Endothelial cell of umbilical vein (primary cell): ENCODE measurements at regions not wholly inside any gene's neighbourhood (a gene's known extent, or its start where the extent isn't known, plus 50 kb on each side); places are given as distances from the start of the nearest gene placed in this dataset.

Source experiments
- BruUV-seq: library from RNA; stranded (reverse); fragments of 400-500 nt; replicated peaks from 2 replicates; lab custom pipeline; 2021; lab: Mats Ljungman, UMichigan
- CTCF ChIA-PET: fragments of 300-600, 350-600 bp; sonication (Branson Sonifier 250); formaldehyde crosslinking; loops from one replicate; lab custom pipeline; 2021; ENCODE audit warnings: antibody characterized with exemption, inconsistent platforms; lab: Charles Lee
- POLR2A ChIA-PET: fragments of 300-600, 350-600 bp; sonication (Branson Sonifier 250); formaldehyde crosslinking; loops from one replicate; lab custom pipeline; 2021; ENCODE audit warnings: antibody characterized with exemption, inconsistent platforms; lab: Charles Lee
- DNase-seq: peaks from one replicate; pipeline ENCODE4 v3.0.0-alpha.2; 2011; ENCODE audit warnings: low read depth, low spot score
- FAIRE-seq: peaks from 2 replicates; lab custom pipeline; 2011; peaks lifted over from hg19 to GRCh38; lab: Jason Lieb, UNC
- H2AFZ ChIP-seq: 2 replicates; pipeline ENCODE4 v1.6.0; 2012; ENCODE audit warnings: low read depth, low read length, control low read depth, inconsistent platforms
- H3K27ac ChIP-seq: 2 replicates; pipeline ENCODE4 v1.5.1; 2011; ENCODE audit warnings: low read depth, mild to moderate bottlenecking, control low read depth, low read length, moderate library complexity; ENCODE audit not compliant: insufficient read depth
- H3K27me3 ChIP-seq, 2 experiments: 2 replicates each; pipeline versions ENCODE4 v1.6.0 to v1.6.1; 2011; ENCODE audit warnings: low read length in 2 of 2, mixed read lengths in 1 of 2; ENCODE audit not compliant: control insufficient read depth in 2 of 2, insufficient read depth in 2 of 2
- H3K36me3 ChIP-seq, 2 experiments: 2 replicates in 1 of 2; 3 replicates in 1 of 2; pipeline ENCODE4 v1.5.1; 2011; ENCODE audit warnings: low read length in 2 of 2, mild to moderate bottlenecking in 1 of 2, moderate library complexity in 1 of 2; ENCODE audit not compliant: control insufficient read depth in 2 of 2, insufficient read depth in 2 of 2; ENCODE audit errors: extremely low read depth in 1 of 2
- H3K4me1 ChIP-seq: 3 replicates; pipeline ENCODE4 v1.5.1; 2011; ENCODE audit warnings: mild to moderate bottlenecking, low read length; ENCODE audit not compliant: control insufficient read depth, insufficient read depth; ENCODE audit errors: extremely low read depth
- H3K4me2 ChIP-seq: 2 replicates; pipeline ENCODE4 v1.6.1; 2011; ENCODE audit warnings: low read length, control low read depth, mixed read lengths; ENCODE audit not compliant: insufficient read depth
- H3K4me3 ChIP-seq, 3 experiments: fragments of 200-600 bp in 1 of 3; sonication (generic), shearing (Covaris generic) in 1 of 3; replicated peaks in 1 of 3; 2 replicates each; pipeline ENCODE4 v1.5.1; 2011 to 2016; ENCODE audit warnings: control low read depth in 3 of 3, low read length in 3 of 3, mild to moderate bottlenecking in 2 of 3, inconsistent platforms in 1 of 3, low read depth in 1 of 3, moderate library complexity in 1 of 3; ENCODE audit not compliant: insufficient read depth in 1 of 3
- H3K79me2 ChIP-seq: 2 replicates; pipeline ENCODE4 v1.6.0; 2012; ENCODE audit warnings: low read length, inconsistent platforms; ENCODE audit not compliant: control insufficient read depth, insufficient read depth
- H3K9ac ChIP-seq: replicated peaks from 2 replicates; pipeline ENCODE3; 2011; ENCODE audit warnings: low read length, control low read depth; ENCODE audit not compliant: insufficient read depth; ENCODE audit errors: extremely low read depth
- H3K9me1 ChIP-seq: replicated peaks from 3 replicates; pipeline ENCODE4 v1.6.0; 2011; ENCODE audit warnings: mild to moderate bottlenecking, low read length; ENCODE audit not compliant: control insufficient read depth, insufficient read depth; ENCODE audit errors: extremely low read depth
- H3K9me3 ChIP-seq: replicated peaks from 2 replicates; pipeline ENCODE4 v1.5.1; 2012; ENCODE audit warnings: low read length, inconsistent platforms; ENCODE audit not compliant: control insufficient read depth, insufficient read depth
- H4K20me1 ChIP-seq: replicated peaks from 2 replicates; pipeline ENCODE3; 2011; ENCODE audit warnings: mild to moderate bottlenecking, low read length; ENCODE audit not compliant: control insufficient read depth, insufficient read depth; ENCODE audit errors: extremely low read depth
- CTCF ChIP-seq, 2 donors: IDR thresholded peaks; 1 replicate in 1 of 2; 2 replicates in 1 of 2; pipeline ENCODE4 v1.5.1; 2011; ENCODE audit warnings: low read length in 2 of 2, mild to moderate bottlenecking in 2 of 2, moderate library complexity in 2 of 2, control low read depth in 1 of 2, inconsistent platforms in 1 of 2, low read depth in 1 of 2; ENCODE audit not compliant: insufficient read depth in 1 of 2; ENCODE audit errors: extremely low read depth in 1 of 2
- EZH2 ChIP-seq: IDR thresholded peaks from 2 replicates; pipeline ENCODE4 v1.6.1; 2012; ENCODE audit warnings: borderline replicate concordance, low read depth, mild to moderate bottlenecking, moderate library complexity, low read length, inconsistent platforms; ENCODE audit not compliant: severe bottlenecking
- FOS ChIP-seq: IDR thresholded peaks from 2 replicates; pipeline ENCODE4 v1.6.1; 2011; ENCODE audit warnings: mild to moderate bottlenecking, low read length, moderate library complexity, borderline replicate concordance; ENCODE audit not compliant: insufficient read depth
- GATA2 ChIP-seq: IDR thresholded peaks from 2 replicates; pipeline ENCODE4 v1.7.0; 2011; ENCODE audit warnings: low read depth, mild to moderate bottlenecking, moderate library complexity, mixed read lengths, low read length; ENCODE audit not compliant: insufficient read length, insufficient read depth
- JUN ChIP-seq: IDR thresholded peaks from 2 replicates; pipeline ENCODE4 v1.6.1; 2011; ENCODE audit warnings: borderline replicate concordance, low read depth; ENCODE audit not compliant: insufficient read length, insufficient read depth
- MAX ChIP-seq: IDR thresholded peaks from 2 replicates; pipeline ENCODE4 v1.6.1; 2011; ENCODE audit not compliant: insufficient read depth, insufficient read length
- MYC ChIP-seq: IDR thresholded peaks from one replicate; pipeline ENCODE4 v1.6.1; 2011; ENCODE audit warnings: mild to moderate bottlenecking, low read depth, low read length
- POLR2A ChIP-seq: IDR thresholded peaks from 2 replicates; pipeline ENCODE4 v1.6.1; 2012; ENCODE audit warnings: low read depth, mild to moderate bottlenecking, control low read depth, low read length
- POLR2AphosphoS5 ChIP-seq: IDR thresholded peaks from 2 replicates; pipeline ENCODE4 v1.6.1; 2012; ENCODE audit warnings: low read depth, mild to moderate bottlenecking, control low read depth, low read length, moderate library complexity; ENCODE audit not compliant: insufficient read depth
- dilution Hi-C: fragments of 300-500 bp; cut with MboI; formaldehyde crosslinking; loops from one replicate; pipeline ENCODE4 v1.15.0; 2019; ENCODE audit warnings: low sequenced_read_pairs; ENCODE audit not compliant: extremely low pct_ligation_motif_present
- intact Hi-C: fragments of 100-400 bp; cut with micrococcal nuclease; formaldehyde crosslinking; loops from one replicate; pipeline ENCODE4 v1.10.0; 2022

GRCh38 chr1:218024211-218024720 is 260.8 kb upstream of the RRP15 start:
- dilution Hi-C loops (no loop called here), intact Hi-C loops (no loop called here)
- no peak for FAIRE-seq
- no peaks in the 10 kb centered on the region for H3K36me3 ChIP-seq
- ChIA-PET POLR2A (no interaction called here), CTCF (no interaction called here)
- no peak overlapping the region for H3K27ac ChIP-seq
- H4K20me1 ChIP-seq: no peaks in the 10 kb centered on the region
- no peaks in the 10 kb centered on the region for H3K79me2 ChIP-seq
- no peak overlapping the region for H2AFZ ChIP-seq
- no peak overlapping the region for H3K4me3 ChIP-seq
- H3K27me3 ChIP-seq: no peaks in the 10 kb centered on the region
- H3K9me3 ChIP-seq: no peaks in the 10 kb centered on the region
- no peaks in the 10 kb centered on the region for H3K4me1 ChIP-seq
- no peak overlapping the region for H3K4me2 ChIP-seq
- BruUV-seq: no TSS peak
- no peak overlapping the region for H3K9ac ChIP-seq
- no peaks in the 10 kb centered on the region for H3K9me1 ChIP-seq
- no peak for TF ChIP-seq CTCF (IDR thresholded peaks at IDR 0.05; ENCODE audit: extremely low read depth in 1 of 2, insufficient read depth in 1 of 2, low read depth in 1 of 2, low read length in 2 of 2)
- TF ChIP-seq POLR2AphosphoS5: no peak
- no peak for TF ChIP-seq FOS
- no peak for TF ChIP-seq MYC
- no peak for TF ChIP-seq GATA2
- no peak for TF ChIP-seq EZH2
- no peak for TF ChIP-seq POLR2A
- TF ChIP-seq JUN: no peak
- no peak for TF ChIP-seq MAX
- no peak for DNase-seq
